HCT116 (cell line): ENCODE measurements at regions not wholly inside any gene's neighbourhood (a gene's known extent, or its start where the extent isn't known, plus 50 kb on each side); places are given as distances from the start of the nearest gene placed in this dataset.

Source experiments
- ATAC-seq: fragments of 200-7000 bp; cut with Tn5 transposase; 2 replicates; pipeline ENCODE4 v1.9.1; 2020; ENCODE audit warnings: mild to moderate bottlenecking, moderate library complexity
- BruUV-seq: library from RNA; stranded (reverse); fragments of 400-500 nt; replicated peaks from 2 replicates; lab custom pipeline; 2021; lab: Mats Ljungman, UMichigan
- CTCF ChIA-PET: fragments of 300-600 bp; sonication (Branson Sonifier 250); formaldehyde crosslinking; loops from one replicate; lab custom pipeline; 2021; ENCODE audit warnings: antibody characterized with exemption; lab: Charles Lee
- POLR2A ChIA-PET: fragments of 300-600, 350-600 bp; sonication (Branson Sonifier 250); formaldehyde crosslinking; loops from one replicate; lab custom pipeline; 2021; ENCODE audit warnings: antibody characterized with exemption; lab: Charles Lee
- RAD21 ChIA-PET, 2 experiments: fragments of 300-600 bp; sonication (Branson Sonifier 250); formaldehyde crosslinking; loops; one replicate each; lab custom pipeline; 2023; ENCODE audit warnings: low total read pairs in 2 of 2; ENCODE audit not compliant: uncharacterized antibody in 2 of 2, unreplicated experiment in 2 of 2, low non-redundant PET in 1 of 2; lab: Charles Lee
- DNase-seq: peaks from one replicate; pipeline ENCODE4 v3.0.0-alpha.2; 2010; ENCODE audit warnings: low read depth, low spot score
- H2AFZ ChIP-seq: fragments of 200-600 bp; shearing (Covaris generic), sonication (generic); 2 replicates; pipeline ENCODE4 v1.6.1; 2017; ENCODE audit warnings: low read depth, mixed run types, mixed read lengths, antibody characterized with exemption, low read length; ENCODE audit not compliant: poor library complexity, severe bottlenecking
- H3K27ac ChIP-seq: 2 replicates; pipeline ENCODE4 v1.5.1; 2012; ENCODE audit warnings: low read depth, low read length
- H3K27me3 ChIP-seq: fragments of 200-600 bp; sonication (generic); 2 replicates; pipeline ENCODE4 v1.6.1; 2016; ENCODE audit warnings: mixed run types, low read length, mixed read lengths; ENCODE audit not compliant: insufficient read depth
- H3K36me3 ChIP-seq, 2 experiments: fragments of 200-500 bp in 1 of 2; fragments of 200-600 bp in 1 of 2; sonication (Bioruptor generic) in 1 of 2; sonication (generic) in 1 of 2; 2 replicates each; pipeline versions ENCODE4 v1.5.1 to v1.6.1; 2014 to 2016; ENCODE audit warnings: low read length in 2 of 2, inconsistent platforms in 1 of 2, mixed read lengths in 1 of 2, mixed run types in 1 of 2; ENCODE audit not compliant: insufficient read depth in 2 of 2, control insufficient read depth in 1 of 2
- H3K4me1 ChIP-seq, 2 experiments: fragments of 200-600 bp in 1 of 2; sonication (generic) in 1 of 2; 2 replicates each; pipeline versions ENCODE4 v1.5.1 to v1.6.1; 2012 to 2017; ENCODE audit warnings: low read length in 2 of 2, inconsistent platforms in 1 of 2, mild to moderate bottlenecking in 1 of 2, mixed read lengths in 1 of 2, mixed run types in 1 of 2, moderate library complexity in 1 of 2; ENCODE audit not compliant: insufficient read depth in 2 of 2, control insufficient read depth in 1 of 2
- H3K4me2 ChIP-seq: fragments of 200-600 bp; sonication (generic); 2 replicates; pipeline ENCODE4 v1.6.1; 2017; ENCODE audit warnings: mixed run types, low read length, mixed read lengths
- H3K4me3 ChIP-seq, 2 experiments: fragments of 200-600 bp in 1 of 2; sonication (generic) in 1 of 2; replicated peaks in 1 of 2; 2 replicates each; pipeline ENCODE4 v1.5.1; 2011 to 2016; ENCODE audit warnings: low read length in 2 of 2, control low read depth in 1 of 2, low read depth in 1 of 2, mild to moderate bottlenecking in 1 of 2, mixed read lengths in 1 of 2, mixed run types in 1 of 2
- H3K79me2 ChIP-seq: fragments of 200-600 bp; sonication (generic); 2 replicates; pipeline ENCODE4 v1.6.1; 2017; ENCODE audit warnings: mild to moderate bottlenecking, mixed run types, low read length, moderate library complexity, mixed read lengths; ENCODE audit not compliant: insufficient read depth
- H3K9ac ChIP-seq: fragments of 200-600 bp; sonication (generic); 2 replicates; pipeline ENCODE4 v1.6.1; 2016; ENCODE audit warnings: low read length, mixed read lengths
- H3K9me2 ChIP-seq: fragments of 200-600 bp; sonication (generic), shearing (Covaris generic); 2 replicates; pipeline ENCODE4 v1.6.1; 2017; ENCODE audit warnings: mixed run types, mild to moderate bottlenecking, moderate library complexity; ENCODE audit not compliant: insufficient read depth
- H3K9me3 ChIP-seq, 2 experiments: fragments of 200-500 bp in 1 of 2; fragments of 200-600 bp in 1 of 2; sonication (Bioruptor generic) in 1 of 2; sonication (generic) in 1 of 2; 2 replicates each; pipeline ENCODE4 v1.6.1; 2014 to 2017; ENCODE audit warnings: low read length in 2 of 2, mixed read lengths in 2 of 2, inconsistent platforms in 1 of 2, low read depth in 1 of 2, mild to moderate bottlenecking in 1 of 2, mixed run types in 1 of 2, moderate library complexity in 1 of 2; ENCODE audit not compliant: control insufficient read depth in 1 of 2, insufficient read depth in 1 of 2
- H4K20me1 ChIP-seq: fragments of 200-600 bp; sonication (generic), shearing (Covaris generic); 2 replicates; pipeline ENCODE4 v1.6.1; 2017; ENCODE audit warnings: mixed run types, mild to moderate bottlenecking, moderate library complexity; ENCODE audit not compliant: insufficient read depth
- CBX3 ChIP-seq: IDR thresholded peaks from 2 replicates; pipeline ENCODE4 v1.6.1; 2012; ENCODE audit warnings: low read depth
- CEBPB ChIP-seq: IDR thresholded peaks from 2 replicates; pipeline ENCODE4 v1.6.1; 2012; ENCODE audit warnings: low read depth
- EGR1 ChIP-seq: IDR thresholded peaks from 2 replicates; pipeline ENCODE4 v1.6.1; 2012; ENCODE audit warnings: low read depth
- EZH2 ChIP-seq: fragments of 200-600 bp; sonication (generic); IDR thresholded peaks from 2 replicates; pipeline ENCODE4 v1.6.1; 2017; ENCODE audit warnings: antibody characterized with exemption, mixed run types
- EZH2phosphoT487 ChIP-seq: fragments of 200-600 bp; IDR thresholded peaks from 2 replicates; pipeline ENCODE4 v1.6.1; 2018; ENCODE audit warnings: antibody characterized with exemption, borderline replicate concordance
- FOSL1 ChIP-seq: IDR thresholded peaks from 2 replicates; pipeline ENCODE4 v1.6.1; 2012; ENCODE audit warnings: low read depth
- JUND ChIP-seq: IDR thresholded peaks from 2 replicates; pipeline ENCODE4 v1.6.1; 2012
- POLR2A ChIP-seq: IDR thresholded peaks from 2 replicates; pipeline ENCODE4 v1.7.0; 2011; ENCODE audit warnings: borderline replicate concordance; ENCODE audit not compliant: insufficient read depth, insufficient read length; ENCODE audit errors: extremely low read depth
- POLR2AphosphoS5 ChIP-seq: IDR thresholded peaks from 2 replicates; pipeline ENCODE4 v1.6.1; 2011; ENCODE audit warnings: mild to moderate bottlenecking, low read depth, low read length, moderate library complexity
- RAD21 ChIP-seq: IDR thresholded peaks from 2 replicates; pipeline ENCODE4 v1.6.1; 2012; ENCODE audit warnings: low read depth, mild to moderate bottlenecking
- SP1 ChIP-seq: IDR thresholded peaks from 2 replicates; pipeline ENCODE4 v1.6.1; 2012; ENCODE audit warnings: low read depth
- TCF7L2 ChIP-seq: IDR thresholded peaks from 2 replicates; pipeline ENCODE4 v1.7.0; 2011; ENCODE audit warnings: borderline replicate concordance, inconsistent platforms; ENCODE audit not compliant: insufficient read depth, insufficient read length; ENCODE audit errors: extremely low read depth
- YY1 ChIP-seq: IDR thresholded peaks from 2 replicates; pipeline ENCODE4 v1.6.1; 2011; ENCODE audit warnings: low read length, low read depth, moderate library complexity, mild to moderate bottlenecking; ENCODE audit not compliant: insufficient replicate concordance; ENCODE audit errors: extremely low read depth
- ZFX ChIP-seq: fragments of 450-650 bp; IDR thresholded peaks from 2 replicates; pipeline ENCODE4 v1.6.1; 2017
- ZNF274 ChIP-seq: fragments of 200-500 bp; sonication (Bioruptor generic); IDR thresholded peaks from 2 replicates; pipeline ENCODE4 v1.6.1; 2014; ENCODE audit warnings: mild to moderate bottlenecking, low read depth, low read length, inconsistent platforms
- intact Hi-C: fragments of 100-400 bp; cut with micrococcal nuclease; formaldehyde crosslinking; loops from 2 replicates; pipeline ENCODE4 v1.10.0; 2022
- TF ChIP-seq, protein P1 (sequence below): IDR thresholded peaks from 2 replicates; pipeline ENCODE4 v1.6.1; 2012
- TF ChIP-seq, protein P2 (sequence below), 3 experiments: fragments of 200-600 bp in 1 of 3; sonication (generic) in 1 of 3; IDR thresholded peaks in 2 of 3; conservative IDR thresholded peaks in 1 of 3; 2 replicates each; pipeline ENCODE4 v1.5.1; 2012 to 2017; ENCODE audit warnings: low read depth in 2 of 3, low read length in 2 of 3, antibody characterized with exemption in 1 of 3, borderline replicate concordance in 1 of 3, control low read depth in 1 of 3, mild to moderate bottlenecking in 1 of 3, mixed read lengths in 1 of 3, mixed run types in 1 of 3, moderate library complexity in 1 of 3; ENCODE audit not compliant: insufficient read depth in 1 of 3
- TF ChIP-seq, protein P3 (sequence below): IDR thresholded peaks from 2 replicates; pipeline ENCODE4 v1.6.1; 2011; ENCODE audit warnings: mild to moderate bottlenecking, low read length, moderate library complexity; ENCODE audit not compliant: insufficient replicate concordance; ENCODE audit errors: extremely low read depth

GRCh38 chr2:12828980-12829379, 112.2 kb downstream of the TRIB2 start:
- H3K27me3 ChIP-seq, result no peaks in the 10 kb centered on the region
- H3K4me1 ChIP-seq, result peaks cover 0 to 9% of the 10 kb centered on the region in 2 experiments; a peak in 2 of 4 replicates
- ATAC-seq (no peak), DNase-seq (no peak)
- no peak overlapping the region for H3K4me3 ChIP-seq
- intact Hi-C loops, result no loop called here
- H3K36me3 ChIP-seq, result no peaks in the 10 kb centered on the region
- ChIA-PET POLR2A (no interaction called here), RAD21 (no interaction called here), CTCF (no interaction called here)
- no peak overlapping the region for H3K27ac ChIP-seq
- peaks cover 7% of the 10 kb centered on the region; the same call in 1 of the 2 replicates for H3K9me2 ChIP-seq
- H3K79me2 ChIP-seq, result no peaks in the 10 kb centered on the region
- no peak overlapping the region for H3K4me2 ChIP-seq
- no TSS peak for BruUV-seq
- no peaks in the 10 kb centered on the region for H4K20me1 ChIP-seq
- TF ChIP-seq, protein P1, sequence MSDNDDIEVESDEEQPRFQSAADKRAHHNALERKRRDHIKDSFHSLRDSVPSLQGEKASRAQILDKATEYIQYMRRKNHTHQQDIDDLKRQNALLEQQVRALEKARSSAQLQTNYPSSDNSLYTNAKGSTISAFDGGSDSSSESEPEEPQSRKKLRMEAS, result no peak
- no peak for TF ChIP-seq FOSL1
- no peak for TF ChIP-seq EZH2
- TF ChIP-seq CEBPB, result no peak
- no peak for TF ChIP-seq ZFX
- TF ChIP-seq YY1, result no peak
- no peak for TF ChIP-seq EGR1
- TF ChIP-seq TCF7L2, result no peak
- TF ChIP-seq, protein P2, sequence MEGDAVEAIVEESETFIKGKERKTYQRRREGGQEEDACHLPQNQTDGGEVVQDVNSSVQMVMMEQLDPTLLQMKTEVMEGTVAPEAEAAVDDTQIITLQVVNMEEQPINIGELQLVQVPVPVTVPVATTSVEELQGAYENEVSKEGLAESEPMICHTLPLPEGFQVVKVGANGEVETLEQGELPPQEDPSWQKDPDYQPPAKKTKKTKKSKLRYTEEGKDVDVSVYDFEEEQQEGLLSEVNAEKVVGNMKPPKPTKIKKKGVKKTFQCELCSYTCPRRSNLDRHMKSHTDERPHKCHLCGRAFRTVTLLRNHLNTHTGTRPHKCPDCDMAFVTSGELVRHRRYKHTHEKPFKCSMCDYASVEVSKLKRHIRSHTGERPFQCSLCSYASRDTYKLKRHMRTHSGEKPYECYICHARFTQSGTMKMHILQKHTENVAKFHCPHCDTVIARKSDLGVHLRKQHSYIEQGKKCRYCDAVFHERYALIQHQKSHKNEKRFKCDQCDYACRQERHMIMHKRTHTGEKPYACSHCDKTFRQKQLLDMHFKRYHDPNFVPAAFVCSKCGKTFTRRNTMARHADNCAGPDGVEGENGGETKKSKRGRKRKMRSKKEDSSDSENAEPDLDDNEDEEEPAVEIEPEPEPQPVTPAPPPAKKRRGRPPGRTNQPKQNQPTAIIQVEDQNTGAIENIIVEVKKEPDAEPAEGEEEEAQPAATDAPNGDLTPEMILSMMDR (IDR thresholded peaks at IDR 0.05 in 2 of 3, conservative IDR thresholded peaks at IDR 0.05 in 1 of 3; ENCODE audit: borderline replicate concordance in 1 of 3, insufficient read depth in 1 of 3, low read depth in 2 of 3, low read length in 2 of 3), result no peak
- TF ChIP-seq ZNF274, result no peak
- TF ChIP-seq RAD21, result no peak
- no peak for TF ChIP-seq EZH2phosphoT487
- TF ChIP-seq CBX3, result no peak
- no peak for TF ChIP-seq JUND
- TF ChIP-seq SP1, result no peak
- no peak for TF ChIP-seq POLR2A
- no peak for TF ChIP-seq POLR2AphosphoS5
- TF ChIP-seq, protein P3, sequence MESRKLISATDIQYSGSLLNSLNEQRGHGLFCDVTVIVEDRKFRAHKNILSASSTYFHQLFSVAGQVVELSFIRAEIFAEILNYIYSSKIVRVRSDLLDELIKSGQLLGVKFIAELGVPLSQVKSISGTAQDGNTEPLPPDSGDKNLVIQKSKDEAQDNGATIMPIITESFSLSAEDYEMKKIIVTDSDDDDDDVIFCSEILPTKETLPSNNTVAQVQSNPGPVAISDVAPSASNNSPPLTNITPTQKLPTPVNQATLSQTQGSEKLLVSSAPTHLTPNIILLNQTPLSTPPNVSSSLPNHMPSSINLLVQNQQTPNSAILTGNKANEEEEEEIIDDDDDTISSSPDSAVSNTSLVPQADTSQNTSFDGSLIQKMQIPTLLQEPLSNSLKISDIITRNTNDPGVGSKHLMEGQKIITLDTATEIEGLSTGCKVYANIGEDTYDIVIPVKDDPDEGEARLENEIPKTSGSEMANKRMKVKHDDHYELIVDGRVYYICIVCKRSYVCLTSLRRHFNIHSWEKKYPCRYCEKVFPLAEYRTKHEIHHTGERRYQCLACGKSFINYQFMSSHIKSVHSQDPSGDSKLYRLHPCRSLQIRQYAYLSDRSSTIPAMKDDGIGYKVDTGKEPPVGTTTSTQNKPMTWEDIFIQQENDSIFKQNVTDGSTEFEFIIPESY, result no peak
- no peaks in the 10 kb centered on the region for H3K9me3 ChIP-seq
- H2AFZ ChIP-seq, result no peak overlapping the region
- H3K9ac ChIP-seq, result no peak overlapping the region
